ENCODE measurements at regions not wholly inside any gene's neighbourhood (a gene's known extent, or its start where the extent isn't known, plus 50 kb on each side); places are given as distances from the start of the nearest gene placed in this dataset.

- no peak for DNase-seq
Measured at GRCh38 chr2:12932192-12932591, 215.5 kb downstream of the TRIB2 start.

GRCh38 chr2:12934146-12934756, 217.5 kb downstream of the TRIB2 start:
- DNase-seq, result no peak

- DNase-seq, result no peak
Measured at GRCh38 chr2:12935222-12935621, 218.5 kb downstream of the TRIB2 start.

GRCh38 chr2:12935796-12936195, 219.1 kb downstream of the TRIB2 start:
- no peak for DNase-seq

- DNase-seq, result no peak
Measured at GRCh38 chr2:12941203-12941602, 224.5 kb downstream of the TRIB2 start.

- DNase-seq, result no peak
Measured at GRCh38 chr2:12948231-12948960, 231.7 kb downstream of the TRIB2 start.

GRCh38 chr2:12948961-12949353, 232.2 kb downstream of the TRIB2 start:
- no peak for DNase-seq

- DNase-seq, result no peak
Measured at GRCh38 chr2:12949406-12949805, 232.7 kb downstream of the TRIB2 start.

GRCh38 chr2:12950174-12950573, 233.4 kb downstream of the TRIB2 start:
- DNase-seq, result no peak

GRCh38 chr2:12950957-12951656, 234.4 kb downstream of the TRIB2 start:
- no peak for DNase-seq

- DNase-seq, result no peak
Measured at GRCh38 chr2:12951657-12951973, 234.9 kb downstream of the TRIB2 start.

GRCh38 chr2:12953596-12953995, 236.9 kb downstream of the TRIB2 start:
- DNase-seq, result no peak

GRCh38 chr2:12955864-12956263, 239.1 kb downstream of the TRIB2 start:
- DNase-seq, result no peak

GRCh38 chr2:12957251-12957650, 240.5 kb downstream of the TRIB2 start:
- no peak for DNase-seq

- no peak for DNase-seq
Measured at GRCh38 chr2:12959935-12960334, 243.2 kb downstream of the TRIB2 start.

- DNase-seq, result no peak
Measured at GRCh38 chr2:12960671-12961070, 243.9 kb downstream of the TRIB2 start.

- no peak for DNase-seq
Measured at GRCh38 chr2:12964904-12965539, 248.3 kb downstream of the TRIB2 start.

GRCh38 chr2:12965540-12966269, 249.0 kb downstream of the TRIB2 start:
- no peak for DNase-seq

- no peak for DNase-seq
Measured at GRCh38 chr2:12967804-12968203, 251.1 kb downstream of the TRIB2 start.

- no peak for DNase-seq
Measured at GRCh38 chr2:12968399-12968798, 251.7 kb downstream of the TRIB2 start.

- DNase-seq, result no peak
Measured at GRCh38 chr2:12970861-12971260, 254.1 kb downstream of the TRIB2 start.

- DNase-seq, result no peak
Measured at GRCh38 chr2:12971581-12972365, 255.0 kb downstream of the TRIB2 start.

Measured in effector CD8-positive, alpha-beta T cell (primary cell).